Fibroblast of peridontal ligament (primary cell): ENCODE measurements at regions not wholly inside any gene's neighbourhood (a gene's known extent, or its start where the extent isn't known, plus 50 kb on each side); places are given as distances from the start of the nearest gene placed in this dataset.
"Not testable (repeated sequence)": the region's sequence is repeated elsewhere in the genome, so short reads cannot be mapped to it uniquely, and the experiment has no call there.

Experiments used
- DNase-seq: peaks from one replicate; pipeline ENCODE4 v3.0.0-alpha.2; 2010; ENCODE audit errors: extremely low read depth

DNA sequence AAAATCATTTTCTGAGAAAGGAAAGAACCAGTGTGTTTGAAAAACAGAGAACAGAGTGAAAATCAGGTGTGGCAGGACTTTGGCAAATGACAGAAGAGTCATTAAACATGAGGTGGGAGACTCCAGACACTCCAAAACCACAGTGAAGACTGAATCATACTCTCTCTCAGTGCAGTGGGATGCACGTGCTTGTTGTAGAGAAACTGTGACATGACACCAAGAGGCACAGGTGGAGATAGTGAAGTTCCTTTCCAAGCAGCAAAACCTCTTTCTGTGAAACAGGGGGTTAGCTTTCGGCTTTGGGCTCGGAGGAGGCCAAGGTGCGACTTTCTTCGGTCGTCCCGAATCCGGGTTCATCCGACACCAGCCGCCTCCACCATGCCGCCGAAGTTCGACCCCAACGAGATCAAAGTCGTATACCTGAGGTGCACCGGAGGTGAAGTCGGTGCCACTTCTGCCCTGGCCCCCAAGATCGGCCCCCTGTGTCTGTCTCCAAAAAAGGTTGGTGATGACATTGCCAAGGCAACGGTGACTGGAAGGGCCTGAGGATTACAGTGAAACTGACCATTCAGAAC, 599.0 kb downstream of the DOK5 start:
- DNase-seq = not testable (repeated sequence)

DNA sequence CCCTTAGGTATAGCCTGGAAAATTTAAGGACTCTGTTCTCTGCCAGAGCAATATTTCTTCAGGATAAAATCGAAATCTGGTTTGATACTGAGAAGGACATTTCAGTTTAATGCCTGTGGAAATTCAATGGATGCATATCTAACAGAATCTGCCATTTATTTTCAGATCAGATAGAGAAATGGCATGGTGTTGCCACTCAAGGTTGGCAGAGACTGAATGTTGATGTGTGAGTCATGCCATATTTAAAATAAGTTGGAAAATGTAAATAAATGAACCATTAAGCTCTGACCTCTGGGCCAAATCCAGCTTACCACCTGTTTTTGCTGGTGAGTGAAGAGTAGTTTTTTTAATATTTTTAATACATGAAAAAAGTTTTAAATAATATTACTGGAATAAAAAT, 594.6 kb downstream of the DOK5 start:
- DNase-seq = no peak

DNA sequence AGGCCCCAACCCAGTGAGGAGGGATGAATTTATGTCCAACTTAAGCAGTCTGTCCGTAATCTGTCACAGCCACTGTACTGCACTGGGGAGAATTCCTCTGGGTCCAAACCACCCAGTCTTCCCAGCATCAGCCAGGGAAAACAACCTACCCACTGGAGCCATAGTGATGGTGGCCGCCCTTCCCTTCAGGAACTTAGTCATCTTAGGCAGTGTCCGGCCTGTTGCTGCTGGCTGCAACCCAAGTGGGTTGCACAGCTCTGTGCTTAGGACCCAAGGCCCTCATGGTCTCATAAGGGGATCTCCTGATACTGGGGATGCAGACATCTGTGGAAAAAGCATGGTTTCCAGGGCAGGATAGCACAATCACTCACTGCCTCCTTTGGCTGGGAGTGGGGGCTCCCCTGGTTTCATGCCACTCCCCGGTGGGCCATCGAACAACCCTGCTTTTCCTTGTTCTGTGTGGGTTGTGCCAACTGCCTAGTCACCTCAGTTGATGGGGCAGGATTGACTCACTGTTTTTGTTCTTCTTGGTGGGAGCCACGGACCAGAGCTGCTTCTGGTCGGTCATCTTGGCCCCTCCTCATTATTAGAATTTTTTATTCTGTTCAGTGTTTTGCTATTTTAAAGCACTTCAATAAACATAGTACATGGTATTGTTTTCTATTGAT, 591.9 kb downstream of the DOK5 start:
- no peak for DNase-seq

DNA sequence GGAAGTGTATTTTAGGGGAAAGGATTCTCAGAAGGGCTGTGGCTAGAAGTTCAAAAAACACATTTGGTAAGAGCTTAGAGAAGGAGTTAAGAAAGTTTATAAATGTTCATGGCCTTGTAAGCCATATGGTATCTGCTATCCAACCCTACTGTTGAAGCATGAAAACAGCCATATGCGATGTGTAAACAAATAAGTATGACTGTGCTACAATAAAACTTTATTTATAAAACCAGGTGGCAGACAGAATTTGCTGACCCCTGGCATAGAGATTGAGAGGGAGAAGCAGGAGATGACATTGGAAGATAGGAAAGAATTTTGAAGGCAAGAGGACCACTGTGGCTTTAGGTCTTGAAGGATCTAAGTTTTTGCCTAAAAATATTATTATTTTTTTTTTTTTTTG, 583.5 kb downstream of the DOK5 start:
- DNase-seq = no peak

DNA sequence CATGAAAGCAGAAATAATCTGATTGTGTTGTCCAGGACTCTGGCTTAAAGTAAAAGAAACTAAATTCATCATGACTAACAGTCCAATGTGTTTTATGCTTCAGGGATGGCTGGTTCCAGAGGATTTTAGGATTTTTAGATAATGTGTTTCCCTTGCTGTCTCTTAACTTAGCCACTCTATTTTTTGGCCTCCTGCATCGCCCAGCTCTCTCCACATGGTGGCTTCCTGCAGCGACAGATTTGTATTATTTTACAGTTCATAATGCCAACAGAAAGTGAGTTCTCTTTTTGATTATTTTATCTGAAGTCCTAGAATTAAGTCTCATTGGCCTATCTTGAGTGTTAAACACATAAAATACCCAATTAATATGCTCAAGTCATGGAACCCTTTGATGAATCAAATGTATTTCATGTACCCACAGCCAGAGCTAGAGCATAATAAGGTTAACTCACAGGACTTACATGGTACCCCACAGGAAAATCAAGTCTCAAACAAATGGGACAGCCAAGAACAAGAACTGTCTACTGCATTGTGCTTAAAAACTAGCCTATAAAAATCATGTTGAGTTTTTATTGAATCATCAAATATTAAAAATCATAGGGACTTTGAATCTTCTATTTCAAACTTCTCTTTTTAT, 582.5 kb downstream of the DOK5 start:
- no peak for DNase-seq

DNA sequence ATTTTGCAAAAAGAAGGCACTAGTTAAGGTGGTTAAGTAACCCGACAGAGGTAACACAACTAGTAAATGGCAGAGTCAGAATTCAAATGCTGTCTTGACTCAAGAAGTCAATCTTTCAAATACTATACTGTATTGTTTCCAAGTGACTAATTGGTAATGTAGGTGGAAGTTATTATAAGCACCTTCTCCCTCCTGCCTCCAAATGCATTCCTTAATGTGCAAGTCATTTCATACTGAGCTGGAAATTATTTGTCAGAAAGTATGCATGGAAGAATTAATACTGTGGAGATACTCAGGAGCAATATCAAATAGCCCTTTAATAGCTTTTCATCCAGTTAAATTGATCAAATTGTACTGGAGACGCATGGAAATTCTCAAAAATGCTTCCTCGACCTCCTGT, 579.1 kb downstream of the DOK5 start:
- no peak for DNase-seq

DNA sequence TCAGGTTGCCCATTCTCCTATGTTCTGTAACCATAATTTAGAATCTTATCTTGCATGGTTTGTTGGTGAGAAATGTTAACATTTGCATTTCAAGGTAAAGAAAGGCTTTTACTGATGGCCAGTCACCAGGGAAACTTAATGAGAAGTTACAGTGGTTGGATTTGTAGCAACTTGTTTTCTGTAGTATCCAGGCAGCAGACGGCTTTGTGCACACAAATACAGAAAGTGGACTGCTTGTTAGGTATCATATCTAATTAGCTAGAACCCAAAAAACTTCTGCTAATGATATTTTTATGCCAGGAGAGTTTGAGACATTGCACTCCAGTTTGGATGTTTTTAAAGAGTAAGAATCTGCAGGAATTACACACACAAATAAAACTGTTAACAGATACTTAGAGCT, 578.0 kb downstream of the DOK5 start:
- no peak for DNase-seq

DNA sequence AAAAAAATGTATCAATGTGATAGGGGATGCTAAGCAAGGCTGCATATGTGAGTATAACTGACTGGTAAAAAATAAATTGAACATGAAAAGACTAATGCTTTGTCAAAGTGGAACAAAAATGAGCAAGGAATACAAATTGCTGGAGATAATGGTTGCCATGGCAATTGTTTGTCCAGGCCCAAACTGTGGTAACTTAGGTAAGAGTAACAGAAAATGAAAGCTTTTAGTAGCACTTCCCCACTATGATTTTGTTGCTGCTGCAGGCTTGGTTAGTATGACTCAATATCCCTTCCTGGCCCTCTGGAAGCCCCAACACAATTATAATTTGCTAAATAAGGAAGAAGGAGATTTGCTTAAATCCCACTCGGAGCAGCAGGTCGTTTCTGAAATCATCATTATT, 577.1 kb downstream of the DOK5 start:
- DNase-seq = no peak

DNA sequence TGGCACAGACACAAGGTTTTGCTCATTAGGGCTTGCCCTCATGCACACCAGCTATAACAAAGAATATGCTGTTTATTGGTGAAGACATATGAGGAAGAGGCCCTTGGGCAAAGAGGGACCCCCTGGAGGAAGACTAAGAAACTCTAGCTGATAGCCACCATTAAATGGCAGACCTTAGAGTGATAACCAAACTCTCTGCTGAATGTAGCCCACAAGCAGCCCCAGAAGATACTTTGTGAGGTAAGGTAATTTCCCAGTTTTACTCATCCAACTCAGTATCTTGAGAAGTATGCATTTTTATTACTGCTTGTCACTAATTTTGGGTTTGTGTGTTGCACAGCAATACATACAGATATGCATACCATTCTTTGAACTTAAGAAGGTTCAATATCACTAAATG, 563.3 kb downstream of the DOK5 start:
- no peak for DNase-seq

DNA sequence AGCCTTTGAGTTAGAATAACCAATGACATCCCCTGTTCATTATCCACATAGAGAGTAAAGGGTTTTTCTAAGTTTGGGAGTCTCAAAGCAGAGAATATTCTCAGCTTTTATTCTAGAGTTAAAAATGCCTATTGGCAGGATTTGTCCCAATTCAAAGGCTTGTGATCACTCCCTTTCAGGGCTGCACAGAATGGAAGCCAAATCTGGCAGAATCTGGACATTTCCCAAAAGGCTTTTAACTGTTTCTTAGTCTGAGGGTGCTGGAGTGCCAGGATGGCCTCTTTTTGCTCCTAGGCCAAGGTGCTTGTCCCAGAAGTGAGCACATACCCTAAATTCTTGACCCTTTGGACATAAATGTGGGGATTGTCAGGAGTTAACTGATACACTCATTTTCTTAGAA, 556.6 kb downstream of the DOK5 start:
- DNase-seq = no peak

DNA sequence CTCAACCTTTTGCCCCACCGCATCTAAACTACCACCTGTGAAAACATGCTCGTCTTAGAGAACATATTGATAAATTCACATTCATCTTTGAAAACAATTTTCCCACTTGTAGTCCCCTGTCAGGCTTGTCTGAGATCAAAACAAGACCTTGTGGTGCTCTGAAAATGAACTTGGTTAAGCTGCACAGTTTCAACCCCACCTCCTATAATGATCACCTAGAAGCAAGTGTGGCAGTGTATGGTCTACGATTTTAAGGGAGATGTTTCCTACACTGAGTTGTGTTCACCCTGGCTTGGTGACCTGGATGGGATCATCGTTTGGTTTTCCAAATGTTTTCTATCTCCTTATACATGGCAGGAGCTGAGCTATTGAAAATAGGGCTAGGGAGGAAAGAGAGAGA, 539.4 kb downstream of the DOK5 start:
- no peak for DNase-seq

DNA sequence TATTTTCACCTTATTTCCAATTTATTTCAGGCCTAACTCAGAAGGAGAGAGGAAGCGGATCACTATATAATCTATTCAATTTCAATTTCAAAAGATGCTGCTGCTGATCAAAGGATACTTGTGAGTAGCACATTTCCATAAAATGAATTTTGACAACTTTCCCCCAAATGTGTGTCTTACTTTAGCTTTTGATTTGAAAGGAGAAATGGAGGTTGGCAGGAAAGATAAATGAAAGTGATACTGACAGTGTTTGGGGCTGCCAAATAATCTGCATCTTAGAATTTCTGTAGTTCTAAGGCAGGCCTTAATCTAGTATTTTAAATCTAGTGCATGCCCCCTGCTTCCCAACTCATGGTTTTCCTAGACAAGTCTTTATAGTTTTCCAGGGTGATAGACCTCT, 535.4 kb downstream of the DOK5 start:
- no peak for DNase-seq

DNA sequence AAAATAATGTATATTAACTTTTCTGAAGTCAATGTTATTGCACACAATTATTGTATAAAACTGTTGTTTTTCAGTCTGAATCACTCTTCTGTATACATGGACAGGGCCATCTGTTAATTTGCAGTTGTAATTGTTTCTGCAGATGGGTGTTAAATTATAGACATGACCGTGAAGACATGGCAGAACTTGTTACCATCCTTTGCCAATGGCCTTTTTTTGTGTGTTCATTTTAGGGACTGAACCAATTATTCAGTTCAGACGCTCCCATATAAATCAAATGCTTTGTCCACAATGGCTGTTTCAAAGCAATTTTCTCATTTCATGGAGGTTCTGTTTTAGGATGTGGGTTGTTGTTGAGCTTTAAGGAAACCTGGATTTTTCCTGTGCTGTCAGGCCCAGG, 533.7 kb downstream of the DOK5 start:
- no peak for DNase-seq

DNA sequence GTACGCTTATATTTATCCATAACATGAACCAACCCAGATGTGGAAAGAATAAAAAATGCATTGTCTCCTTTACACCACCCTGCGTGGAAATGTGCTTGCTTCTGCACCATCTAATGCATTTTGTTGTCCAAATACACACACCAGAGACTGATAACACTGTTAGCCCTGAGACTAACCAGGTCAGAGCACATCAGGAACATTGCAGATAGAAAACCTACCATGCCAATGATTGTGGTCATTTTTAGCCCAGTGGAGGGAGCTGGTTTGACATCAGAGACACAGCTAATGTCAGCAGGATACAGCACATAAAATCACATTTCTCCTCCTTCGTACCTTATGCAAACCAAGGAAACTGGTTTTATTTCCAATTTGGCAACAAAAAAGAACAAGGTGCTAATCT, 528.7 kb downstream of the DOK5 start:
- DNase-seq = no peak

DNA sequence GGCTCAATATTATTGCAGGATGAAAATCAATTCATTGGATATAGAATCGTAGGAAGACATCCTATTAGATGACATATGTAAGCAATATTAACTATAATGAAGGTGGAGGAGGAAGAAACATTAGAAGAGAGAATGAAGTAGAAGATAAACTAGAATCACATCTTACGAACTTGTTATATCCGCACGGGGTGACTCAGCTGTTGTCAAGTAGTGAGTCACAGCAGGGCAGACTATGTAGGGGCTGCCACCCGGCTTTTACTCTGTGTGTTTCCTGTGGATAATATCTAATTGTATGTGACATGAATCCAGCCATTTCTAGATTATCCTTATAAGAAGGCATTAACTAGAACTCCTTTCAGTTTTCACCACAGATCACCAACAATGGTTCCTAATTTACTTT, 520.2 kb downstream of the DOK5 start:
- DNase-seq = no peak

DNA sequence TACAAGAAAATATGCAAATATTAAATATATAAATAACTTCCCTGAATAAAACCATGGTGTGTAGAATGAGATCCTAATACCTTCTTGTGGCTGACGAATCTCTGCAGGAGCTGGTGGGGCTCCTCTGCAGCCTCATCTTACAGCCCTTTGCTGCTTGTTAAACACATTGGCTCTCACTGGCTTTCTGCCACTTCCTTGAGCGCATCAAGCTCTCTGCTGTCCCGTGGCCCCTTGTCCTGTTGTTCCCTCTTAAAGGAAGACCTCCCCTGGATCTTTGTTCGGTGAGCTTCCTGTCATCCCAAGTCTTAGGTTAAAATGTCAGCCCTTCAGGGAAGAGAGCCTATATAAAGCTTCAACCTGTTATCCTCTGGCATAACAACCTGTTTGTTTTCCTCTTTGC, 519.6 kb downstream of the DOK5 start:
- no peak for DNase-seq

DNA sequence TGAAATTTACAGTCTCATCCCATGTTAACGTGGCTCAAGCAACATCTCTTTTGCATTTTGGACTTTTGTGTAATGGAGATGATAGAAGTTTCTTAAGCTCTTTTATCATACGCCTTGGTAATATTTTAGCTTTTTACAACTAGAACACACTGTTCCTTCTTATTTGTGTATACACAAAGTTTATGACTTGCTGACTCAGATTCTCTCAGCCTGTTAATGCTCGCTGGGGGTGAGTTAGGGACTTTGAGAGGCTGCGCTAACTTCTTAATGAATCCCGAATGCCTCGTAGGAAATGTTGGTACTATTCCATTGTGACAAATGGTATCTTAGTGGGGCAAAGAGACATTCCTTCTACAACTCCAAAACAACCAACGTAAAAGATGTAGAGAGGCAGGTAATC, 509.7 kb downstream of the DOK5 start:
- DNase-seq = no peak

DNA sequence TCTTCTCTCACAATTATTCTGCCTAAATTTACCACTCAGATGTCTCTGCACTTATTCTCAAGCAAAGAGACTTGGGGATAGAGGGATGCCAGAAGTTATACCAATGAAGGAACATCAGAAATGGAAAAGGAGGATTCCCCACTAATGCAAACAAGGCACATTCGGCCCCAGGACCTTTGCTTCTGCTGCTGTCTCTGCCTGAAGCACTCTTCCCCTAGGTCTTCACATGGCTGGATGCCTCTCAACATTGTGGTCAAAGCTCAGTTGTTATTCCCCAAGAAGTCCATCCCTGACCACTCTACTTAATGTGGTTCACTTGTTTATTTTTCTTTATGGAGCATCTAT, 508.7 kb downstream of the DOK5 start:
- DNase-seq = no peak

DNA sequence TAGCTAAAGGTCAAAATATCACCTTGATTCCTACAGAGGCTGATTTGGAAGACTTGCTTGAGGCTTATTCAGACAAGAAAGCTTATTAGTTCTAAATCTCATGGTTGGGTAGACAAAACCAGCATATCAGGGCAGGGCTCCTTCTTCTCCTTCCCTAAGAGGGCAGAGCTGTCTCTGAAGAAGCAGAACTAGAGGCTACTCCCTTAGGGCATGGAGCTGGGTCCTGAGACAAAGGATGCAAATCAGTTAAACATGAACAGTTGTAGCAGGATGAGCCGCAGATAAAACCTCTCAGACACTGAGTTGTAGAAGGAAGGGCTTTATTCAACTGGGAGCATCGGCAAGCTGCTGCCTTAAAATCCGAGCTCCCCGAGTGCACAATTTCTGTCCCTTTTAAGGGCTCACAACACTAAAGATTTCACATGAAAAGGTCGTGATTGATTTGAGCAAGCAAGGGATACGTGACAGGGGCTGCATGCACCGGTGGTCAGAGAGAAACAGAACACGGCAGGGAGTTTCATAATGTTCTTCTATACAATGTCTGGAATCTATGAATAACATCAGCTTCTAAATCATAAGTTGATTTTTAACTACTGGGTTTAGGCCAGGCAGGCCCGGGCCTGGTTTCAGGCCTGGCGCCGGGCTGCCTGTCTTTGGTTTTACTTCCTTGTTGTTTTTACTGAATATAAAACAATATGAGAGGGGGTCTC, 508.2 kb downstream of the DOK5 start:
- not testable (repeated sequence) for DNase-seq

DNA sequence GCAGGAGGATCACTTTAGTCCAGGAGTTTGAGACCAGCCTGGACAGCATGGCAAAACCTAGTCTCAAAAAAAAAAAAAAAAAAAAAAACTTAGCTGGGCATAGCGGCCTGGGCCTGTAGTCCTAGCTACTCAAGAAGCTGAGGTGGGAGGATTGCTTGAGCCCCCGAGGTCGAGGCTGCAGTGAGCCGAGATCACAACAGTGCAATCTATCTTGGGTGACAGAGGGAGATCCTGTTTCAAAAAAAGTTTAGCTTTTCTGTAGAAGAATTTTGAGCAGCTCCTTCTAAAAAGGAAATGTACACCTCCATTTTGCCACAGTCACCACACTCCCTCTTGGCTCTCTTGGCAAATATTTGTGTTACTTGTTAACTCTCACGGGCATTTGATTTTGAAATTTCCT, 505.8 kb downstream of the DOK5 start:
- no peak for DNase-seq

DNA sequence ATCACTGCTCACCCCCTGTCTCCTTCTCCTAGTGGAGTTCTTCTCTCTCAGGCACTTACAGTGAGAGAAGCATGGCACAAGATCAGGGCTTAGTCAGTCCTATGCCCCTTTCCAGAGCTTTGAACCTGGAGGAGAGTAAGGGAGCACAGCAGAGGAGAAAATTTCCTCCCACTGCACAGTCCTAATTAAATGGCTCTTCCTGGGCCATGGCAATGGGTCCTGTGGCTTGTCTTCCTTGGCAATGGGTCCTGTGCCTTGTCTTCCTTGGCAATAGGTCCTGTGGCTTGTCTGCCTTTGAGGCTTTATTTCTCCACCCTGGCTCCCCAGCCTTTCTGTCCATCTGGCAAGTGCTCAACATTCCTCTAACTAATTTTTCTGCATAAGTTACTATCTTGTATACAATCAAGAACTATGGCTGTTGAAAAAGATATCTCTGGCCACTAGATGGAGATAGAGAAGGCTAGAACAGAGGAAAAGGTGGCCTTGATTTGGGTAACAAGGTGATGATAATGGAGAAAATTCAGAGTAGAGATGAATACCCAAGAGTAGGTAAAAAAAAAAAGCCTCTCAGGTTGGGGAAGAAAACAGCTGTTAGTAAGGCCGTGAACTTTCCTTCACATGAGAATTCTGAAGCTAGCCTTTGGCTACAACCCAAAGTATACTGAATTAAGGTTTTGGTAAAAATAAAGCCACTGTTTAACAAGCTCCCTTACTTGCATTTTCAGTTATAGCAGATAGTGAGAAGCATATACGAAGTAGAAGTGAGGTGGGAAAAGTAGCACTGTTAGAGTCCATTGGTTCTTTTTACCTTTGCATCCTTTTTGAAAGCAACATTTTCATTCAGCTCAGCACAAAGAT, 504.9 kb downstream of the DOK5 start:
- no peak for DNase-seq

DNA sequence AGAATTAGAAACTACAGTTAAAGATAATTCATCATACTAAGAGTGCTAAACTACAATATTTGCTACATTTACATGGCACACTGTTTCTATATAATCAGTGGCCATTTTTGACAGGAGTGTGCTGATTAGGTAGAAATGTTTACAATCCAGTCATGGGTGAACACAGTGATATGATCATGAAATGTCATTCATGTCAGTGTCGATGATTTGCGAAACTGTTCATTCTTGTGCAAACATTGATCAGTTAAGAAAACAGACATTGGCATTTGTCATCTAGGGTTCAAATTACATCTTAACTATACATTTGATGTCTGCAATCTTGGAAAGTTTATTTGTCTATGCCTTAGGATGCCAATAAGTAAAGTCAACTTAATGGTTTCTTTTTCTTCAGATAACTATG, 474.9 kb downstream of the DOK5 start:
- DNase-seq = no peak
